ENCODE measurements at regions not wholly inside any gene's neighbourhood (a gene's known extent, or its start where the extent isn't known, plus 50 kb on each side); places are given as distances from the start of the nearest gene placed in this dataset.

- TF ChIP-seq CTCF (IDR thresholded peaks at IDR 0.05; ENCODE audit: insufficient read depth, low read length, missing control alignments), result no peak
- CTCF ChIA-PET, result no interaction called here
- H3K4me3 ChIP-seq (ENCODE audit: low read depth, low read length), result no peak overlapping the region
- DNase-seq (ENCODE audit: low read depth, low spot score), result no peak
- POLR2A ChIA-PET, result no interaction called here
These were observed 441.0 kb downstream of the KLF12 start for GRCh38 chr13:73693215-73693614.

GRCh38 chr13:73691891-73692290 lies 442.3 kb downstream of the KLF12 start:
- POLR2A ChIA-PET, result no interaction called here
- no peak for DNase-seq (ENCODE audit: low read depth, low spot score)
- TF ChIP-seq CTCF (IDR thresholded peaks at IDR 0.05; ENCODE audit: insufficient read depth, low read length, missing control alignments), result no peak
- H3K4me3 ChIP-seq (ENCODE audit: low read depth, low read length), result no peak overlapping the region
- CTCF ChIA-PET, result interaction anchor here (1.2 kb wide), 2 partner anchors 633 to 807 kb away, joined by 3 read pairs; partner anchors contain the start of gene KLF5

GRCh38 chr13:73687929-73688328 lies 446.3 kb downstream of the KLF12 start:
- TF ChIP-seq CTCF (IDR thresholded peaks at IDR 0.05; ENCODE audit: insufficient read depth, low read length, missing control alignments), result no peak
- no peak overlapping the region for H3K4me3 ChIP-seq (ENCODE audit: low read depth, low read length)
- DNase-seq (ENCODE audit: low read depth, low spot score), result no peak
- CTCF ChIA-PET, result interaction anchor here (1.1 kb wide), 1 partner anchor 9 kb away, joined by 3 read pairs; no protein-coding TSS in a partner anchor
- POLR2A ChIA-PET, result no interaction called here

DNA sequence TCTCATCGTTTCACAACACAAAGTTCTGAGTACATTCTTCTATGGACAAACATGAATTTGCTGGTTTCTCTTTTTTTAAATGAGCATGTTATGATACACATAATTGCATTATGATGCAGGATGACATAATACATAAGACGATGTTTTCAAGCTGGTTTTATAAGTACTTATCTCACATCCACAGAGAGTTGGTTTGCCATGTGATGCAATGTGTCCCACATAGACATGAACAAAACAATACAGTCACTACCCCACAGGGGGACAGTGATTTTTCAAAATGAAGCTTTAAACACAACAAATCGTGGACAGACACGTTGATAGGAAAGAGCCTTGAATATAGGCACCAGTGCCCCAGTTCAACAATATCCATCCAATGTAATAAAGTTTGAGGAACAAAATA lies 447.1 kb downstream of the KLF12 start:
- no peak for DNase-seq (ENCODE audit: low read depth, low spot score)
- TF ChIP-seq CTCF (IDR thresholded peaks at IDR 0.05; ENCODE audit: insufficient read depth, low read length, missing control alignments), result no peak
- ChIA-PET CTCF (no interaction called here), POLR2A (no interaction called here)
- H3K4me3 ChIP-seq (ENCODE audit: low read depth, low read length), result no peak overlapping the region

DNA sequence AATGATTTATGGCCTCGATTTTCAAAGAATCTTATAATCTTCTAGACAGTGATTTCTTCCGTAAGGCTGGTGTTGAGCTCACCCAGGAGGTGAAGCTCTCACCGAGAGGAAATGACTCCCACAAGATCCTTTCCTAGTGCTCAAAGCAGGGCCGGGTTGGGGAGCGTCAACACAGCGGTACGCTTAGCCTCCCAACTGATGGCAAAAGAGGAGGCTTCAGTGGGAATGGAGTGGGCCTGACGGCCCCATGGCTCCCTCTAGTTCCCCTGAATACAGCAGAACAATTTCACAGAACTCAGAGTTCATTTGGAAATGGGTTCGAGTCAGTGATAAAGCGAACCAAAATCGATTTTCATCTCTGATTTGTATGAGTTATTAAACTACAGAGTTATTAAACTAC lies 449.5 kb downstream of the KLF12 start:
- CTCF ChIA-PET, result no interaction called here
- POLR2A ChIA-PET, result no interaction called here

GRCh38 chr13:73684286-73684685 lies 449.9 kb downstream of the KLF12 start:
- ChIA-PET CTCF (interaction anchor here (0.7 kb wide), 1 partner anchor 12 kb away, joined by 3 read pairs; no protein-coding TSS in a partner anchor), POLR2A (no interaction called here)
- H3K4me3 ChIP-seq (ENCODE audit: low read depth, low read length), result no peak overlapping the region
- no peak for DNase-seq (ENCODE audit: low read depth, low spot score)
- no peak for TF ChIP-seq CTCF (IDR thresholded peaks at IDR 0.05; ENCODE audit: insufficient read depth, low read length, missing control alignments)

More for the DNA sequence above, 449.5 kb downstream of the KLF12 start:
- H3K4me3 ChIP-seq (ENCODE audit: low read depth, low read length), result no peak overlapping the region
- TF ChIP-seq CTCF (IDR thresholded peaks at IDR 0.05; ENCODE audit: insufficient read depth, low read length, missing control alignments), result no peak
- DNase-seq (ENCODE audit: low read depth, low spot score), result no peak
